ENCODE measurements at regions not wholly inside any gene's neighbourhood (a gene's known extent, or its start where the extent isn't known, plus 50 kb on each side); places are given as distances from the start of the nearest gene placed in this dataset.
A peak's percentile ranks its signal among the peaks of the same experiment; 100 is the strongest.
"Not testable (repeated sequence)": the region's sequence is repeated elsewhere in the genome, so short reads cannot be mapped to it uniquely, and the experiment has no call there.

- no peak for DNase-seq (ENCODE audit: low spot score)
Observed at GRCh38 chr10:4262870-4263600, 478.0 kb upstream of the KLF6 start.

- no peak for DNase-seq (ENCODE audit: low spot score)
Observed at GRCh38 chr10:4262449-4262848, 477.4 kb upstream of the KLF6 start.

GRCh38 chr10:4260483-4261124 is 475.6 kb upstream of the KLF6 start:
- no peak for DNase-seq (ENCODE audit: low spot score)

GRCh38 chr10:4257939-4258465 is 473.0 kb upstream of the KLF6 start:
- no peak for DNase-seq (ENCODE audit: low spot score)

- no peak for DNase-seq (ENCODE audit: low spot score)
Observed at GRCh38 chr10:4256971-4257370, 472.0 kb upstream of the KLF6 start.

- DNase-seq (ENCODE audit: low spot score), result no peak
Observed at GRCh38 chr10:4255751-4256150, 470.7 kb upstream of the KLF6 start.

GRCh38 chr10:4254101-4254994 is 469.3 kb upstream of the KLF6 start:
- DNase-seq (ENCODE audit: low spot score), result no peak

DNA sequence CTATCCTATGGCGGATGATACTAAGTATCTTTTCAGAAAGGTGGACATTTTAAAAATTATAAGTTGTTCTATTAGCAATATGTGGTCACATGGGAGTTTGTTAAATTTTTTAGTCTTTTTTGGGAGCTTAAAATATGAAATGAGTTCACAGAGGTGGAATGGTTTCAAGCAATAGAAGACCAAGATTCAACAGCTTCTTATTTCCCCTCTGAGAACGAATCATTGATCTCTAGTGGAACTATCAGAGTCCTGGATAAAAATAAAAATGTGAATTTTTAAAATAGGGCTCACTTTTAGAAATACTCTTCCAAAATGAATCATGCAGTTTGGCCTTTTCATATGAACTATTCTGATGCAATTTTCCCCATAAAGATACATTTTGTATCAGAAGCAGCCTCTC is 467.7 kb upstream of the KLF6 start:
- no peak for DNase-seq (ENCODE audit: low spot score)

- no peak for DNase-seq (ENCODE audit: low spot score)
Observed at GRCh38 chr10:4250587-4250887, 465.5 kb upstream of the KLF6 start.

GRCh38 chr10:4249841-4250586 is 465.0 kb upstream of the KLF6 start:
- DNase-seq (ENCODE audit: low spot score), result no peak

GRCh38 chr10:4247379-4247778 is 462.4 kb upstream of the KLF6 start:
- no peak for DNase-seq (ENCODE audit: low spot score)

DNA sequence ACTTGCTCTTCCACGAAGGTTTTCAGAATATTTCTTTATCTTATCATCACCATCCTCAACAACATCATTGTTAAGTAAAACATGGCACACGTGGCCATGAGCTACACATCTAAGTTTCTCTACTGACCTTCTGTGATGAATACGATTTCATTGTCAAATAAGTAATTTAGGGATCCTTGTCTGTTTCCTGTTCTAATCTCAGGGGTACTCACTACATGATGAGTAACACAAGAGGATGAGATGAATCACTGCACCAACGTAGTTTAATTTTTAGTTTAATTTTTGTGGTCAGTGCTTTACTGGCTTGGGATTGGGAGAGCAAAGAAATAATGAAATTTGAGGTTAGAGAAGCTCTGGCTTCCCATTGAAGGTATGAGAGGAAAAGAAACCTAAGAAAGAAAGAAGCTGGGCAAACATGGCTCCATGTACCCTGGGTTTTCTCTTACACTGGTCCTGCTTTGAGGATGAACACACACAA is 461.9 kb upstream of the KLF6 start:
- no peak for DNase-seq (ENCODE audit: low spot score)

GRCh38 chr10:4243651-4244050 is 458.6 kb upstream of the KLF6 start:
- DNase-seq (ENCODE audit: low spot score), result no peak

GRCh38 chr10:4243169-4243568 is 458.2 kb upstream of the KLF6 start:
- DNase-seq (ENCODE audit: low spot score), result no peak

DNA sequence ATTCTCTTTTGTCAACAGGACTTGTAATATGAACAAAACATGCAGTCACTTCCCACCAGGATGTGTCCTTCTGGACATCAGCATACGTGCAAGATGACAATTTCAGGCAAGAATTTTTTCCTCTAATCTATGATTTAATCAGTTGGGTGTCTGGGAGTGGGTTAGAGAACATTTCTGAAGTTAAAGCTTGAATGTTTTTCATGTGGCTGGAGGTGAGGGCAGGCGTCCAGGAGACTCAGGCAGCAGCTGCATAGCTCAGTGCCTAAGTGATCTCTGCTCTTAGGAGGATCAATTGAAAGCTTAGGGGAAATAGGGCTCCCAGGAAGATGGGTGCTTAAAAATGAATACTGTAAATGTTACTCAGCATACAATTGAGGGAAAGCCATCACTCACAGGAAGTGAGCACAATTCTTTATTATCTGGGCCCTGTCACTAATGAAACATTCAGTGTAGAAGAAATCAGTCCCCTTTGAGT is 457.6 kb upstream of the KLF6 start:
- no peak for DNase-seq (ENCODE audit: low spot score)

DNA sequence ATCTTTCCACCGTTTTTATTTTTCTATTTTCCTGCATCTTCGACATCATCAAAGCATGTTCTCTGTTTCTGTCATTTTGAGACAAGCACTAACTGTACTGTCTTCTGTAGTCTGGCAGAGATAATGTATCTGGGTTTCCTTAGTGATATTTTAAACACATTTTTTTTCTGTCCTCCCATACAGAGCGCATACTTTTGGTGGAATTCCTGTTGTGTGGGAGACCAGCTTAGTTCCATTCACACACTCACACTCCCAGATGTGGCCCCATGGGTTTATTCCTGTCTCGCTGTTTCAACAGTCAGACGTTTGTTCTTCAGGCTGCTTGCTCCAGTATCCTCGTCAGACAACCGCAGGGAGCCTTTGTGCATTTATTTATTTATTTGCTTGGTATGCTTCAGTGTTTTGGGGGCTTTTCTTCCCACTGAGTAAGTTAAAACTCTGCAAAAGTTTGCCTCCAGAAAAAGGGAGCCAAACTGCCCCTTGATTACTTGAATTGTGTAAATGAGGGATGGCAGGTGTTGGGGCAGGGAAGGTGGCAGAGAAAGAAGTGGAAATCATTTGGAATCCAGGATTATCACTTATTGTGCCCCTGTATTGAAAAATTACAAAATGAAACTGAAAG is 456.8 kb upstream of the KLF6 start:
- DNase-seq (ENCODE audit: low spot score), result no peak

DNA sequence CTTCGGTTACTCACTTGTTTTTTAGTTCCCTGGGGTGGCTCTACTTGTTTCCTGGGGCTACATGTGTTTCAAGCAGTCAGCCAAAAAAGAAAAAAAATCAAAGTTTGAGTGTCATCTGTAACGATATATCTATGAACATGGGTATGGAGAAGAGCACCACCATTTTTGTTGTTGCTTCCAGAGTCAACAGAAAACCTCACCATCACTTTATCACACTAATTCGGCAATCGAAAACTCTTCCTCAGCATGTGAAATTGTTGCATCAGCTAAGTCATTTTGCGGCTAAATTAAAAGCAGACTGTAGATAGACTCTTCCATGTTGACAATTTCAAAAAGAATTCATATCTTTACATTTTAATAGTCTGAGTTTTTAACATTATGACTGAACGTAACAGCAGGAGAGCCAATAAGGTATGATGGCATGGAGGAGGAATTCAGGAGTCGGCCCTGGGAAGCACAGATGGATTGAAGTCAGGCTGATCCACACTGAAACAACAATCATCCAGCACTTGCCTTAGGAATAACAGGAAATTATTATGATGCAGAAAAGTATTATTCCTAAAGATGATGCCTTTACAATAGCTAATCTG is 455.7 kb upstream of the KLF6 start:
- DNase-seq (ENCODE audit: low spot score), result no peak

DNA sequence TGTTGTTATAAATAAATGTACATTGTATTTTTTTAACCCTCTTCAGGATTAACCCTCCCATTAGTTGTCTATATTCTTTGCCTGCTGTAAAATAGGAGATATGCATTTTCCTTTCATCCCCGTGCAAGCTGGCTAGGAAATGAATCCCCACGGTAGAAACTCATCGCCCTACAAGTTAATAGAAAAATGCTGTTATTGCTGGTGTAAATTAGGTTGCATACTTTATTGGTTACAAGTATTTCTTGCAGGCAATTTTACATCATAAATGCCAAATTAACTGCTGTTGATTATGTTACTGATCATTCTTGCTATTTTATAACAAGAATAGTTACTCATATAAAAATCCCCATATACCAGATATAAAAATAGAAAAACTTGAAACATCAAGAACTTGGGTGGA is 454.2 kb upstream of the KLF6 start:
- no peak for DNase-seq (ENCODE audit: low spot score)

DNA sequence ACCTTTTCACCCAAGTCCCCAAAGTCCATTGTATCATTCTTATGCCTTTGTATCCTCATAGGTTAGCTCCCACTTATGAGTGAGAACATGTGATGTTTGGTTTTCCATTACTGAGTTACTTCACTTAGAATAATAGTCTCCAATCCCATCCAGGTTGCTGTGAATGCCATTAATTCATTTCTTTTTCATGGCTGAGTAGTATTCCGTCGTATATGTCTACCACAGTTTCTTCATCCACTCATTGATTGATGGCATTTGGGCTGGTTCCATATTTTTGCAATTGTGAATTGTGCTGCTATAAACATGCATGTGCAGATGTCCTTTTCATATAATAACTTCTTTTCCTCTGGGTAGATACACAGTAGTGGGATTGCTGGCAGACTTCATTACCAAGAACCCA is 451.9 kb upstream of the KLF6 start:
- DNase-seq (ENCODE audit: low spot score), result not testable (repeated sequence)

DNA sequence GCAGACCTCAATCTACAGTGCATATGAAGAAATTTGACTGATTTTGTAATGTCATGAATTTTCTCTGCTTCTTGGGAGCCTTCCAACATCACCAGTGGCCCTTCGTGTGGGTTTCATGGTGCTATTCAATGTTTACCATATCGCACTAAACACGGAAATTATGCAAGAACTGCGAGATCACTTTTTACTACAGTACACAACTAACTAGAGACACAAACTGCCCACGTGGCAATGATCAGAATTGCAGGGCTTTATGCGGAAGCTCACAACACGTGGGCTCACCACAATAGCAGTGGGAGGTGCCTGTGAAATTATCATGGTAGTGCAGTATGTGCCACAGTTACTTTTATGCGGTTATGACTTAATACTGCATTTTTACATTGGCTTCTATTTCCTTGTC is 449.7 kb upstream of the KLF6 start:
- DNase-seq (ENCODE audit: low spot score), result peak; percentile 15

- DNase-seq (ENCODE audit: low spot score), result no peak
Observed at GRCh38 chr10:4231439-4231838, 446.4 kb upstream of the KLF6 start.
